A172 (cell line): ENCODE measurements at regions not wholly inside any gene's neighbourhood (a gene's known extent, or its start where the extent isn't known, plus 50 kb on each side); places are given as distances from the start of the nearest gene placed in this dataset.

Source experiments
- DNase-seq: peaks from one replicate; pipeline ENCODE4 v3.0.0-alpha.2; 2015; ENCODE audit warnings: low spot score

DNA sequence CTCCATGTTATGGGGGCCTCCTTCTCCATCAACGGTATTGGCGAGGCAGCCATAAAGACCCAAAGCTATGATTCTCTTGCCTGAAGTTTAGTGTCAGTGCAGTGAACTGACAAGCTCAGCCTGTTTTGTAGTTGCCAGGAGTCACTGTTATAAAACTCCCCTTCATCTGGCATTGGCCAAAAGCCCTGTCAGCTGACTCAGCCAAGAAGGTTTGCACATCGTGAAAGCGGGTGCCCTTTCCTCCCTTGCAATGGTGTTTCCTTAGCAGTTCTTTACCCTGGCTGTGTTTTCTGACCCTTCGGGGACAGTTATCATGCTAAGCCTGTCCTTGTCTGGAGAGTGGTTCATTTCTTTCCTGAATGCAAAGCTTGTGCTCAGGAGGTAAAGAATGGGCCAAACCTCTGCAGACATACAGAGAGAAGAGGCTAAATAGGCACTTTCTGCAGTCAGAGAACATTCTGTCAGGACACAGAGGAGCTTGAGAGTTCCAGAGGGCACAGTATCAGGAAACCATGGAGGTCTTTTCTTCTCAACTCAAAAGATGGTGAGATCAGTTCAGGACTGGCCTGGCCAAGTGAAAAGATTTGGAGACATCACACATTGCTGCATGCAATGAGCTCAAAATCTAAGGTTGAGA is 414.2 kb downstream of the ZNF521 start:
- no peak for DNase-seq

DNA sequence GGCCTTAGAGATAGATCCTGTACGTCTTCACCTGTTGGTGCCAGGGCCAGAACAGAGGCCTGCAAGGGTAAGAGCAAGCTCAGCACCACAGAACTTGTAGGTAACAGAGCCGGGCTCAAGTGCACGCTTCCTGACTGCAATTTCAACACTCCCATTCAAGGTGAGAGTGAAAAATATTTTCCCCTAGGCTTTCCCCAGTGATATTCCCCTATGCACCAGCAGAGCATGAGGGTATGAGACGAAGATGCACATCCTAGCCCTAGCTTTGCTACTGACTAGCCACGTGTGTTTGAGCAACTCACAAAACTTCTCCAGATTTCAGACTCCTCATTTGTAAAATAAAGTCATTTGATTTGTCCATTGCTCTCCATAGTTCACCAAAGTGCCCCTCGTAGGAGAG is 411.6 kb downstream of the ZNF521 start:
- DNase-seq, result no peak

DNA sequence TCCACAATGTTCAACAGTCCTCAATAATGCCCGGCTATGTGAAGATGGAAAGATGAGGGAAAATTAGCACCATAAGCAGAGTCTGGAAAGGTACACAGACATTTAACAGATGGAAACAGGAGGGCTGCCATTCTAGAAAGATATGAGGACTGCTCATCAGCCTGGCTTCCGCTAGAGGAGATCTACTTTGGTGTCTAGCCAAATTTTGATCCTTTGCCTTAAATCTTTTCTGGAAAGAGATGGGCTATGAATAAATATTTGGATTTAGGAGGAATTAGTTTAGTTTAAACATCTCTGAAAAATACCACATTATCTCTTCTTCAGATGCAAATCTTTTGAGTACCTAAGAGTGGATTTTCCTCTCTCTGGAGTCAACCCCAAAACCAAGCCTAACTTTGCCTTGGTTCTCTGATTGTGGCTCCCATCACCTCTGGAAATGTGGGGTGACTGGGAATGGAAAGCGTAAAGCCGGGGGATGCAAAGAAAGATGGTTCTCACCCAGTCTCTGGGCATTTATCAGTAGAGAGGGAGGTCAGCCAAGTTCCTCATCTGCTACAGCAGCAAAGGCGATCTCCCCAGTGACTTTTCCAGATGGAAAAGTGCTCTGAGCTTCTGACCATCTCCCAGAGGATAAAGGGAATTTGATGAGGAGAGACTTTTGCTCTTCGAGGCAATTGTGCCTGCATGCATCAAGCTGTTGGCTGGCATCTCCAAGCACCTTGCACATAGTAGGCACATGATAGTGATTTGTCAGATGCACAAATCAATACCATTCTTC is 410.6 kb downstream of the ZNF521 start:
- DNase-seq, result no peak

DNA sequence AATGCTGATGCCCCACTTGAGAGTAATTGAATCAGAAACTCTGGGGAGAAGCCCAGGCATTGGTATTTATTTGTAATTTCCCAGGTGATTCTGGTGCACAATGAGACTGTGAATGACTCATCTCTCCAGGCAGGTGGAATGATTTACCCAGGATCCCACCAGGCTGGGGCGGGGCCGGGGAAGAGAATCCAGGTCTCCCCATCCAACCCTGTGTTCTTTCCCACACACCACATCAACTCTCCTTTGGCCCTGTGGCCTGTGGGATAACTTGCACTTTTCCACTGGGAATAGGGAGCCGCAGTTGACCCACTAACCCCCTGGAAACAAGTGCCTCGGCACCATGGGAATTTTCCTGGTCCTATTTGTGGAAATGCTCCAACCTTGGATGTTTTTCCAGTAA is 409.8 kb downstream of the ZNF521 start:
- no peak for DNase-seq

DNA sequence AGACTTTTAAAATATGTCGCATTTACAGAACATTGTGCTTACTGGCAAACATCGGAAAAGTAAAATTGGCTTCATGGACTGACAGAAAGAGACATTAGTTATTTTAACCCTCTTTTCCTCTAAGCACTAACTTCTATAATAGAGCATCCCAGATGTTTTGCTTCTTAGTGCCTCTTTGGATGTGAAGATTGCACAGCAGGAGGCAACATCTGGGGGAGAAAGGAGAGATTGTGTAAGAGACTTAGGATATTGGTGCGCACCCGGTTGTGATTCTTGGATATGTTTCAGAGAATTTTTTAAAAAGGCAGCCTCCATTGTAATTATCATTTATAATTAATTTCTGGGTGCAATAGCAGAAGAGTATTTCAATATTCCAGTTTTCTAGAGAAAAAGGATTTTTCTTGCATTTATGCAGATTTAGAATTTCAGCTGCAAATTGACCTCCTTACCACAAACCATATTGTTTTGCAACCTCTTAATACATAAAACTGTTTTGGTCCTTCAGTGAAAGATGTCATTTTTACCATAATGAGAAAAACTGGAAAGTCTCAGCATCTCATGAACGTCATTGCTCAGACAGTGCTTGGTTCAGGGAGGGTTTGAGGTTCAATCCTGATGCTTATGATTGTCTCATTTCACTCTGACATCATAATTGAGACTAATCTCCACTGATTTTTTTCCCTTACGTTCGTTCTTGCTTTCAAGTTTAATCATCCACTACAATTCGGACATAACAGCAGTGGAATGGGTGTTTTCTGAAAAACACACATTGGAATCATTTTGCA is 404.3 kb downstream of the ZNF521 start:
- DNase-seq, result no peak

DNA sequence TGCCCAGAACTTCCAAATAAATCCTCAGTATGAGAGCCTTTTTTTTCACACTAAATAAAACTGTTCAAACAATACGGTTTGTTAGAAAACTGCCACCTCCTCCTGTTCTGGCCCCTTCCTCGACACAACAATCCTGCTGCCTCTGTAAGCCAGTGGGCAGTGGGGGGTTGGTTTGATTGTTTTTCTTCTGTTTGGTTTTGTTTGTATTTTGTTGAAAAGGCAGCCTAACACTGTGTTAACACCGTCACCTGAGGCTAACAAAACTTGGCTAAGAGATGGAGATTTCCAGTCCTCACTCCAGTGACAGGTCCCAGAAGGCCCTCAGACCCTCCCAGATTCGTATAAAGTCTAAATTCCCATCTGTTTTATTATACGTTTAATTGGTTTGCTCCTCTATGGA is 402.1 kb downstream of the ZNF521 start:
- DNase-seq, result no peak

DNA sequence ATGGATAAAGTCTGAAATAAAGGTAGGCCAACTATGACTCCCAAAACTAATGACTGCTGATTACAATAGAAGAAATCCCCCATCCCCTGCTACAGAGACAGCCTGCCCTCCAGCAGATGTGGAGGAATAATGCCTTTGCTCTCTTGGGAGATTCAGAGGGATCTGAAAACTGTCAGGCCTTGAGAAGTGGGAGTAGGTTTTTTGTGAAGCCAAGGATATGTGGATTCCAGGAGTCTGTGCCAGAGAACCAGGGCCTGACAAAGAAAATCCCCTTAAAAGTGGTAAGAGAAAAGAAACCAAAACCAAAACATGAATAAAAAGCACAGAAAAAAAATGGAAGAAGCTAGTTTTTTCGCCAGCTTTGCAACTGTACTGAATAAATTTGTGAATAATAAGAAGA is 397.6 kb downstream of the ZNF521 start:
- no peak for DNase-seq

DNA sequence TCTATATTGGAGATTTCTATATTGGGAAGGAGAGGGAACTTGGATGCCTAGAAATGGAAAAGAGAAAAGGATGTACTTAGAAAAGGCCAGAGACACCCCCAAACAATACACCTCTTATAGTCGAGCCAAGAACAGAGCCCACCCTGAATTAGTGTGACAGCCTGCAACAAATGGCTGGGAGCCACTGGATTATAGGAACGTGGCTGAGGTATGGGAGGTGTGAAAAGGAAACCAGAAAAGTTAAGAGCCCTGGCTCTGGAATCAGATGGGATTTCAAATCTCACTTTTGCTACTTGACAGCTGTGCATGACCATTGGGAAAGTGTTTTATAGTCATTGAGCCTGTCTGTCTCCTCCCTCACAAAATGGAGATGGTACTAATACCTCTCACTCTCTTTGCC is 394.0 kb downstream of the ZNF521 start:
- DNase-seq, result no peak

DNA sequence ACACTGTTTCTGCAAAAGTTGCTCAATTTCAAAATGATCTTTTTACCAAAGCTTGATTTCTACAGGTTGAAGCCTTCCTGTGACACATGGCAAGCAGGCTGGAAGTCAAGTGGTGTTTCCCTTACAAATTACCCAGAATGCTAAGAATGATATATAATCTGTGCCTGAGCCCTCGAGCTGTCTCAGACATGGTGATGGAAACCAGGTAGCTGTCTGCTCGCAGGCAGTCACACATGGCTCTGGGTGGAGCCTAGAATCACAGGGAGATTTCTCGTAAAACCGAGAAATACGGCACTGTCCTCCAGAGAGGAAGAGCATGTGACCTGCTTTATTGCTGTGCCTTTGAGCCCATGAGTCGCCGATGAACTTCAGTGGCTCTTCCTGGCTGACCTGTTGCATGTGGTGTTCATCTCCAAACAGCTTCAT is 392.9 kb downstream of the ZNF521 start:
- DNase-seq, result no peak

DNA sequence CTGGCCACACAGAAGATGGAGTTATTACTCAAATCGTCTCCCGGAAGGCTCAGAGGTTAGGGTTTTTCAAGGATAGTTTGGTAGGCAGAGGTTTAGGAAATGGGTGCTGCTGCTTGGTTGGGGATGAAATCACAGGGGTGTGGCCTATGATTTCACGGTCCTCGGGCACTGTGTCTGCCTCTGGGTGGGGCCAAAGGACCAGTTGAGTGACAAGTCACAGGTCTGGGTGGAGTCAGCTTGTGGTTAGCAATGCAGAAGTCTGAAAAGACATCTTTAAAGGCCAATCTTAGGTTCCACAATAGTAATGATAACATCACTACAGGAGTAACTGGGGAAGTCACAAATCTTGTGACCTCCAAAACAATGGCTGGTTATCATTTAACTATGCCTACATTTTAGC is 387.8 kb downstream of the ZNF521 start:
- no peak for DNase-seq

DNA sequence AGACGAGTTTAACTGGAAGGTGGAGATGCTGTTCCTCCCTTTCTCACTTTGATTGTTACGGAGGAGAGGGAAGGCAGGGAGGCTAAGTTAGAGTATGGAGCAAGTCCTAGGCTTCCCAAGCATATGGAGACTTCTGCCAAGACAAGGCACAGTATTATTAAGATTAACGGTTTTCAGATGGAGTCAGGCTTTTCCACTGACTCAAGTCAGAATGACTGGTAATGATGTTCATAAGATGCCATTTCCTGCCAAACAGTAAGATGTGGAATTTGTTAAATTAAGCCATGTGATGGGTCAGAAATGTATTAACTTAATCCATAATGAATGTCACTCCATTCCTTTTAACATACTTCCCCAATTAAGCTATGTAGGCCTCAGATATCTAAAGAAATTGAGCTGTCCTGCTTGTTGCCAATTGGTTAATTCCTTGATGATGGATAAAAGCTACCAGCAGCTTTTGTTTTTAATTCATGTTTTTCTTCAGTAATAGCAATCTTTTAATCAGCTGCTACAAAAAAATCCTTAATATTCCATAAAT is 383.7 kb downstream of the ZNF521 start:
- no peak for DNase-seq

DNA sequence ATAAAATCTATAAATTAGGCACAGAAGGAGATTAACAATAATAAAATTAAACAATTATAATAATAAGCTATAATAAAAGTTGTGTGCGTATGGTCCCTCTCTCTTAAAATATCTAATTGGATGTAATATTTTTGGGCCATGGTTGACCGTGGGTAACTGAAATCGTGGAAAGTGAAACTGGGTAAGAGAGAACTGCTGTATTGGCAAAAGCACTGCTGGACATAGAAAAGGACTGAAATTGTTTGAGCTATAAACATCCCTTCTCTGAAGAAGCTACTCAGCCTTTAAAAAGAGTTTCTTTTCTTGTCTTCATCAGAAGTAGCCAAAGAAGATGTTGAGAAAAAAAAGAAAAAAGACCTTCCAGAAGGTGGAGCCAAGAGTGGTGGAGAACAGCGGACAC is 379.4 kb downstream of the ZNF521 start:
- DNase-seq, result no peak

DNA sequence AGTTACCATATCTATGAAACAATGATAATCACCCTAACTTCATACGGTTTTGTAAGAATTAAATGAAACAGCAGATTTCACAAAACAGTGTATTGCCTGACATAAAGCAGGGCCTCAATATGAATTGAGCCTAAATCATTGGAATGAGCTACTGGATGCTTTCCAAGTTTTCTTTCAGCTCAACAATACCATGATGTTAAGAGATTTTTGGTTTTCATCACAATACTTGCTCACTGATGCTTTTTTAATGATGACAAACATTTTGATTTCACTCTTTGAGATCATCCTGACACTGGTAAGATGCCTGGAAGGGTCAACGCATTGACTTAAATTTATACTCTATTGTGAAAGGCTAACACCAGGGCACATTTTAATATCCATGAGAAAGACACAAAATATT is 377.5 kb downstream of the ZNF521 start:
- no peak for DNase-seq

DNA sequence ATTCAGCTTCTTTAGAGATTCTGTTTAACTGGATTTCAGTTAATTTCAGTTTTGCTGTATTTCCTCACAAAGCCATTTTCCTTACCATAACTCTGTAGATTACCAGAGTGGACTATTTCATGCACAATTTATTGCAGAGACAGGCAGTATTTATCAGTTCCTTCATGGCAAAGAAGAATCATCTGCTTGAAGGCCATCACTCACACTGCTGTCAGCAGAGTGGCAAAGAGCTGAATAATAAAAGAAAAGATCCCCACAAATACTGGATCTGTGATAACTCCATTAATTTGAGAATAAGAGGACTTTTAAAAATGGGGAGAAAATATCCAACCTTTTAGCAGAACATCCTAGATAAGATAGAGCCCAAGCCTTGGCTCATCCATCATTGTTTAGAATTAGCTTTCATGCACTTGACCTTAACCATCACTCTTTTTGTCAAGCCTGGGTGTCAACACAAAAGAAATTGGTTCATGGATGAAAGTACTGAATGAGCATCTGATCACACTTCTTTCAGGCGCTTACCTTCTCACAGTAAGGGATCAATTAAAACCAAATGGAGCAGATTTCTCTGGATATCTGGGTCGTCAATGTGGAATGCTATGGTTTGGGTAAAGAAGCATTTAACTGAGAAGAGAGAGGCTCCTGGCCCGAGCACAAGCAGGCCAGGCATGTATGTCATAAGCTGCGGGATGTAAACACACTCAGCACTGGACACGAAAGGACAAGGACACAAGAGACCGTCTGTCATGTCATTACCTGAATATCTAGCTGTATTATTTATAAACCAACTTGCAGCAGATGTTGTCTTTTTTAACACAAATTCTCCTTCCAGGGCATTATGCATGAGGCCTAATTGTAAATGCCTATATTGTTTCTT is 376.2 kb downstream of the ZNF521 start:
- DNase-seq, result no peak

DNA sequence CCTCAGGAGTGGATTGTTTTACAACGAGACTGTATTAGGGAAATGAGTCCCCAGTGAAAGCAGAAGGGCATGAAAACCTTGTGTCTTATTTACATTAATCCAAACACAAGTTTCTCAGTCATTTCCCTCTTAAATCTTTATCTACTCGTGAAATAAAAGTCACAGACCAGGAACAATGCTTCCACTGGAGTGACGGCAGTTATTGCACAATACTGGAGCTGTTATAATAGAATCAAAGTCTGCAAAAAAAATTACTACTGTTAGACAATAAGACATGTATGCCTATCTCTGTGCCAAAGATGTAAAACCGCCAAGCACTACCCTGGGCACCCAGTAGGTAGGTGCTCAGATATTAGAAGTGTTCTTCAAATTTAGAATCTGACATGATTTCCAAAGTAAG is 375.5 kb downstream of the ZNF521 start:
- no peak for DNase-seq

DNA sequence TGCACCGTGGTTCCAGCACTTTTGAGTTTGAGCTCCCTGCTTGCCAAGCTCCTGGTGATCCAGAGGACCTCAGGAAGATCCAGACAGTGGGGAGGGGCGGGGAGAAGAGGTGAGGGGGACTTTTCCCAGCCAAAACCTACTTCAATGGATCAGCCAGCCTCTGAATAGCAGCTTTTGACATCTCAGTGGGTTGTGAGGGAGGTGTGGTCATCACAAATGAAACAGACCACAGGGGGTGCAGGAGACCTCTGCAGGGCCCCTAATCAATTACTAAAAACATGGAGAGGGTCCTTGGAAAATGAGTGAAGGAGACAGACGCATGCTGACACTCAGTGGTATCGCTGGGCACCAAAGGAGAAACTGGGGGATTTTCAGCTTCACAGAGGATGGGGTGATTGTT is 372.7 kb downstream of the ZNF521 start:
- DNase-seq, result no peak

DNA sequence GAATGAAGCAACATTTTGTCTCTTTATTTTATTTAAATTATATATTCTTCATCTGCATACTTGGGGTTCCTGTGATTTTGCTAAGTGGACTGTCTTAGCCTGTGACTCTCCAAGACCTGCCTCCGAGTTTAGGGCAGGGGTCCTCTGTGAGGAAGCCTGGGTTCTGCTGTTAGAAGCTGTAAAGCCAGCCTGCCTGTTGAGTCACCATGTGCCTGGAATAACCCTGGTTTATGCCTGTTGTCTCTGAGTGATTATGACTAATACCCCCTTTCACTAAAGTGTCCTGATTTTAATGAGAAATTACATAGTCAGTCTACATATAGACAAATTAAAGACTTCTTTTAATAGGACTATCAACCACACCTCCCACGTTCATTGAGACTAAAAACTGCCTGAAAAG is 369.1 kb downstream of the ZNF521 start:
- no peak for DNase-seq

DNA sequence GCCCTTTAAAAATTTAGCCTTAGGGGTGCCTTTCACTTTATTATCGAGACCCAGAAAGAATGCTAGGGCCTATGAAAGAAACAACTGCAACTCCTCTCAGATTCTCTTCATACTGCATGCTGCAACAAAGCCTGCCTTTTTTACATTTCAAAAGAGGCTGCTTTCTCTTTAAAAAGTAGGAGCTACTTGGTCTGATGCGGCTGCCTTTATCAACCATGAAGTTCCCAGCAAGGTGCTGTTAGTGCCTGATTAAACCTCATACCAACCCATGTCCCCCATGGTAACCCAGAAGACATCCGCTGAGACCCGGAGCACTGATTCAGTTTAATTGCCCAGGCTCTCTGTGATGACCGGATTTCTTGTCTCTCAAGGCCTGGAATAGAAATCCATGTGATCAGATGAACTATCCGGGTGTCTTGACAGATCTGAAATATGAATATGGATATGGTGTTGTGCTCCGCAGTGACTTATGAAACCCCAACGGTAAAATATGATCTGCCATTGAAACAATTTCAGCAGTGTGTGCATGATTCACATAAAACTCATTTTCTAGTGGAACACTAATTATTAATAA is 368.3 kb downstream of the ZNF521 start:
- DNase-seq, result no peak

DNA sequence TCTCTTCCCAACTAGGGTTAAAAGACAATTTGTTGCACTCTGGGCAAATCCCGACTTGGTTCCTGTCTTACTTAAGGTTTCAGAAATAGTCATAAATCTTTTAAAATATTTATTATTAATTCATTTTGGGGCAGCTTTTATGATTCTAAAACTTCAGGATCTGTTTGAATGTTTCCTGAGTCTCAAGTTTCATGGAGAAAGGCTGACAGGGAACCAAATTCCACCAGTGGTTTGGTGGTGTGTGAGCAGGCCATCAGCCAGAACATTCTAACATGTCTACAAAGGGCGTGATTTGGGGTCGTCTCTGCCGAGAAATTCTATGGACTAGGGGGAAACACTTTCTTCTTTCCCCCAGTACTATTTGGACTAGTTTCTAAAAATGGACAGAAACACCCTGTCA is 366.4 kb downstream of the ZNF521 start:
- DNase-seq, result no peak

DNA sequence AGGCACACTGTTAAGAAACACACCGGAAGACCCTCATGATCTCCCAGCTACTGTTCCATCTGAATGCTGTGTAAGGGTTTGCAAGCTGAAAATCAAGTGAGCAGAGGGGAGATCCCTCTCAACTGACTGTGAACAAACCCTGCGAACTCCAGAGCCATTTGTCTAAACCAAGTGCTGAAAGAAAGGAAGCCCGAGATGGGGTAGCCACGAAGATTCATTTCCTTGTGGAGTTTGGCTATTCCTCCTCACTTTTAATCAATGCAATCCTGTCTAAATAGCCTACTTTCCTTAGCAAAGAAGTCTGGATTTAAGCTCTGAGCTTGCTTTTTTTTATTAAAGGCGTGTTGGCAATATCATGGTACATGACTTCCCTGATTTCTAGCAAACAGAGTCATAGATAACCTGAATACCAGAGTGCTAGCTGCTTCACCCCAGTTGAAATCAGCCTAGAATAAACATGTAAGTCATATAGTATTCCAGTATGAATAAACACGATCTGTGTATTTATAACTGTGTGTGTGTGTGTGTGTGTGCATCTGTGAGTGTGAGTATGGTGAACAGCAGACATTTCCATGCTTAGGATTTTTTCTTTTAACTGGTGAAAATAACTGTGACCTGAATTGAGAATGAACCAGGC is 365.2 kb downstream of the ZNF521 start:
- no peak for DNase-seq
